Stomach (tissue), 4 donors: ENCODE measurements at regions not wholly inside any gene's neighbourhood (a gene's known extent, or its start where the extent isn't known, plus 50 kb on each side); places are given as distances from the start of the nearest gene placed in this dataset.

Experiments used
- EP300 ChIP-seq: sonication (generic); formaldehyde crosslinking; IDR thresholded peaks from one replicate; pipeline ENCODE4 v1.6.1; 2017; ENCODE audit warnings: antibody characterized with exemption
- POLR2A ChIP-seq, 4 donors: fragments of 450-650 bp; IDR thresholded peaks; one replicate each; pipeline ENCODE4 v1.6.1; 2016; ENCODE audit warnings: antibody characterized with exemption in 4 of 4, control low read depth in 2 of 4, mild to moderate bottlenecking in 1 of 4, moderate library complexity in 1 of 4
- POLR2AphosphoS5 ChIP-seq, 3 donors: sonication (generic); formaldehyde crosslinking; IDR thresholded peaks; one replicate each; pipeline ENCODE4 v1.6.1; 2016; ENCODE audit warnings: antibody characterized with exemption in 3 of 3
- TF ChIP-seq, protein P1 (sequence below), 7 experiments: fragments of 450-650 bp in 4 of 7; fragments of 200-600 bp in 3 of 7; sonication (generic) in 3 of 7; IDR thresholded peaks; one replicate each; pipeline ENCODE4 v1.5.1; 2016 to 2019; ENCODE audit warnings: antibody characterized with exemption in 7 of 7, control low read depth in 2 of 7, mild to moderate bottlenecking in 1 of 7

DNA sequence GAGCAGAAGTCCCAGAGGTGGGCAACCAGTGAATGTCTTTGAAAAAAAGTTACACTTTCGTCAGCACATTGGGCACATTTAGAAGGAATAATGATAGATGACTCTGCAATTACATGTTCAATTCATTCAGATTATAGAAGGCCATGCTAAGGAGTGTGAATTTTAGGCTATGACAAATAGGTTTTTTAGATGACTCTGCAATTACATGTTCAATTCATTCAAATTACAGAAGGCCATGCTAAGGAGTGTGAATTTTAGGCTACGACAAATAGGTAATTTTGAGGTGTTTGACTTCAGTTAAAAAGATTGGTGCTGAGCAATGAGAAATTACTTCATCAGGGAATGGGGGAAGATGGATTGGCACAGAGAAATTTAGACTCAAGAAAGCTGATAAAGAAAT lies 744.9 kb upstream of the MMS22L start:
- TF ChIP-seq POLR2AphosphoS5 (IDR thresholded peaks at IDR 0.05): no peak
- TF ChIP-seq, protein P1, sequence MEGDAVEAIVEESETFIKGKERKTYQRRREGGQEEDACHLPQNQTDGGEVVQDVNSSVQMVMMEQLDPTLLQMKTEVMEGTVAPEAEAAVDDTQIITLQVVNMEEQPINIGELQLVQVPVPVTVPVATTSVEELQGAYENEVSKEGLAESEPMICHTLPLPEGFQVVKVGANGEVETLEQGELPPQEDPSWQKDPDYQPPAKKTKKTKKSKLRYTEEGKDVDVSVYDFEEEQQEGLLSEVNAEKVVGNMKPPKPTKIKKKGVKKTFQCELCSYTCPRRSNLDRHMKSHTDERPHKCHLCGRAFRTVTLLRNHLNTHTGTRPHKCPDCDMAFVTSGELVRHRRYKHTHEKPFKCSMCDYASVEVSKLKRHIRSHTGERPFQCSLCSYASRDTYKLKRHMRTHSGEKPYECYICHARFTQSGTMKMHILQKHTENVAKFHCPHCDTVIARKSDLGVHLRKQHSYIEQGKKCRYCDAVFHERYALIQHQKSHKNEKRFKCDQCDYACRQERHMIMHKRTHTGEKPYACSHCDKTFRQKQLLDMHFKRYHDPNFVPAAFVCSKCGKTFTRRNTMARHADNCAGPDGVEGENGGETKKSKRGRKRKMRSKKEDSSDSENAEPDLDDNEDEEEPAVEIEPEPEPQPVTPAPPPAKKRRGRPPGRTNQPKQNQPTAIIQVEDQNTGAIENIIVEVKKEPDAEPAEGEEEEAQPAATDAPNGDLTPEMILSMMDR (IDR thresholded peaks at IDR 0.05): no peak
- TF ChIP-seq POLR2A (IDR thresholded peaks at IDR 0.05): no peak
- no peak for TF ChIP-seq EP300
